DND-41 (cell line): ENCODE measurements at regions not wholly inside any gene's neighbourhood (a gene's known extent, or its start where the extent isn't known, plus 50 kb on each side); places are given as distances from the start of the nearest gene placed in this dataset.

Experiments
- ATAC-seq: fragments of 200-7000 bp; cut with Tn5 transposase; 3 replicates; pipeline ENCODE4 v1.9.1; 2021; ENCODE audit warnings: low read depth; ENCODE audit not compliant: insufficient read depth
- DNase-seq: peaks from one replicate; pipeline ENCODE4 v3.0.0-alpha.2; 2020
- H2AFZ ChIP-seq: 2 replicates; pipeline ENCODE4 v1.6.0; 2012; ENCODE audit warnings: low read depth, low read length
- H3K27ac ChIP-seq: 2 replicates; pipeline ENCODE4 v1.5.1; 2012; ENCODE audit warnings: low read length, inconsistent platforms
- H3K27me3 ChIP-seq: fragments of 200-600 bp; sonication (generic); 2 replicates; pipeline ENCODE4 v1.6.0; 2012; ENCODE audit warnings: low read length, mild to moderate bottlenecking, inconsistent platforms; ENCODE audit not compliant: insufficient read depth, poor library complexity
- H3K36me3 ChIP-seq: 2 replicates; pipeline ENCODE4 v1.5.1; 2012; ENCODE audit warnings: low read length, inconsistent platforms; ENCODE audit not compliant: insufficient read depth
- H3K4me1 ChIP-seq: 2 replicates; pipeline ENCODE4 v1.5.1; 2012; ENCODE audit warnings: mild to moderate bottlenecking, low read length; ENCODE audit not compliant: insufficient read depth
- H3K4me2 ChIP-seq: 2 replicates; pipeline ENCODE4 v1.6.0; 2012; ENCODE audit warnings: mild to moderate bottlenecking, moderate library complexity, low read length, inconsistent platforms; ENCODE audit not compliant: insufficient read depth
- H3K4me3 ChIP-seq, 2 experiments: fragments of 200-600 bp in 1 of 2; shearing (Covaris generic) in 1 of 2; 2 replicates each; pipeline ENCODE4 v1.5.1; 2012 to 2016; ENCODE audit warnings: inconsistent platforms in 2 of 2, low read length in 2 of 2, mild to moderate bottlenecking in 2 of 2, low read depth in 1 of 2, moderate library complexity in 1 of 2
- H3K79me2 ChIP-seq: 2 replicates; pipeline ENCODE4 v1.6.0; 2012; ENCODE audit warnings: low read length, inconsistent platforms; ENCODE audit not compliant: insufficient read depth
- H3K9ac ChIP-seq: 2 replicates; pipeline ENCODE4 v1.6.0; 2012; ENCODE audit warnings: low read depth, mild to moderate bottlenecking, inconsistent platforms, low read length, moderate library complexity
- H3K9me3 ChIP-seq: 2 replicates; pipeline ENCODE4 v1.5.1; 2012; ENCODE audit warnings: low read length, moderate library complexity, mild to moderate bottlenecking, inconsistent platforms; ENCODE audit not compliant: insufficient read depth, severe bottlenecking
- H4K20me1 ChIP-seq: 2 replicates; pipeline ENCODE4 v1.6.0; 2012; ENCODE audit warnings: low read length; ENCODE audit not compliant: insufficient read depth
- EZH2 ChIP-seq: IDR thresholded peaks from 3 replicates; pipeline ENCODE4 v1.6.1; 2012; ENCODE audit warnings: borderline replicate concordance, low read depth, mild to moderate bottlenecking, moderate library complexity, low read length, inconsistent platforms; ENCODE audit not compliant: severe bottlenecking
- TF ChIP-seq, protein P1 (sequence below): IDR thresholded peaks from 2 replicates; pipeline ENCODE4 v1.5.1; 2012; ENCODE audit warnings: borderline replicate concordance, low read length, moderate library complexity, mild to moderate bottlenecking; ENCODE audit not compliant: poor library complexity, severe bottlenecking; ENCODE audit errors: extremely low read depth

DNA sequence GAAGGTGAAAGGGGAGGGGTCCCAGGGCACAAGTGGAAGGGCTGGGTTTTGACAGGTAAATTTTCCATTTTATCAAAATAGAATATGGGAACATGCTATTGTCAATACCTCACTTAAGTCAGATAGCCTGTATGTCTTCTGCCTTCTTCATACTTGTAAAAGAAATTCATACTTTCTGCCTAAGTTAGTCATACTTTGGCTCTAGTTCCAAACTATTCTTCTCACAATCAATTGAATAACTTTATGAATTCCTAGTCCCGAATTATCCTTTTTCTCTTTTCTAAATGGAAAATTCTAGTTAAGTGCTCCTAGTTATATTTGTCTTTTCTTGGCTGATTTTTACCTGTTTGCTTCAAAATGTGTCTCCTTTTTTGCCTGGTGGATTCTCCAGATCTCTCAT is 271.4 kb downstream of the CSNK1G3 start:
- no peak for TF ChIP-seq EZH2
- TF ChIP-seq, protein P1, sequence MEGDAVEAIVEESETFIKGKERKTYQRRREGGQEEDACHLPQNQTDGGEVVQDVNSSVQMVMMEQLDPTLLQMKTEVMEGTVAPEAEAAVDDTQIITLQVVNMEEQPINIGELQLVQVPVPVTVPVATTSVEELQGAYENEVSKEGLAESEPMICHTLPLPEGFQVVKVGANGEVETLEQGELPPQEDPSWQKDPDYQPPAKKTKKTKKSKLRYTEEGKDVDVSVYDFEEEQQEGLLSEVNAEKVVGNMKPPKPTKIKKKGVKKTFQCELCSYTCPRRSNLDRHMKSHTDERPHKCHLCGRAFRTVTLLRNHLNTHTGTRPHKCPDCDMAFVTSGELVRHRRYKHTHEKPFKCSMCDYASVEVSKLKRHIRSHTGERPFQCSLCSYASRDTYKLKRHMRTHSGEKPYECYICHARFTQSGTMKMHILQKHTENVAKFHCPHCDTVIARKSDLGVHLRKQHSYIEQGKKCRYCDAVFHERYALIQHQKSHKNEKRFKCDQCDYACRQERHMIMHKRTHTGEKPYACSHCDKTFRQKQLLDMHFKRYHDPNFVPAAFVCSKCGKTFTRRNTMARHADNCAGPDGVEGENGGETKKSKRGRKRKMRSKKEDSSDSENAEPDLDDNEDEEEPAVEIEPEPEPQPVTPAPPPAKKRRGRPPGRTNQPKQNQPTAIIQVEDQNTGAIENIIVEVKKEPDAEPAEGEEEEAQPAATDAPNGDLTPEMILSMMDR, result no peak
- Histone ChIP-seq H4K20me1 (no peaks in the 10 kb centered on the region), H3K9me3 (peaks cover 5% of the 10 kb centered on the region), H3K27ac (no peak overlapping the region), H3K4me1 (no peaks in the 10 kb centered on the region), H3K4me3 (no peak overlapping the region), H3K4me2 (no peak overlapping the region), H3K9ac (no peak overlapping the region), H3K36me3 (no peaks in the 10 kb centered on the region), H2AFZ (no peak overlapping the region), H3K79me2 (no peaks in the 10 kb centered on the region), H3K27me3 (no peaks in the 10 kb centered on the region)
- no peak for ATAC-seq
- no peak for DNase-seq

DNA sequence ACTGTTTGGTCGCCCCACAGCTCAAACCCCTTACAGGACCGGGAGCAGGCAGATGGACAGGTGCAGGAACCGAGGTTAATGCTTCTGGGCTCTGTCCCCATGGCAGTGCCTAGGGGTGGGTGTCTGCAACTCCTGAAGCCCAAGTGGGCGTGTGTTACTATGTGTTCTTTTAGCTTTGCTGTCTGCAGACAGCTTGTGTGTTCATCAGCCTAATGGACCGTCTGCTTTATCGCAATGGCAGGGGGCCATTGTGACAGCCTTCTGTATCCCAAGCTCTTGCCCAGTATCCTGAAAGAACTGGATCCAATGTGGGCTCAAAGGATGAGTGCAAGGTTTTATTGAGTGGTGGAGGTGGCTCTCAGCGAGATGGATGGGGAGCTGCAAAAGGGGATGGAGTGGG is 266.7 kb downstream of the CSNK1G3 start:
- Histone ChIP-seq H3K27me3 (no peaks in the 10 kb centered on the region), H2AFZ (no peak overlapping the region; the same call in 1 of the 2 replicates), H3K9ac (no peak overlapping the region), H3K27ac (no peak overlapping the region), H4K20me1 (no peaks in the 10 kb centered on the region), H3K36me3 (no peaks in the 10 kb centered on the region), H3K4me1 (no peaks in the 10 kb centered on the region), H3K9me3 (peaks cover 5% of the 10 kb centered on the region), H3K4me3 (no peak overlapping the region), H3K4me2 (no peak overlapping the region), H3K79me2 (no peaks in the 10 kb centered on the region)
- TF ChIP-seq, protein P1, result no peak
- no peak for TF ChIP-seq EZH2
- ATAC-seq (no peak), DNase-seq (no peak)

DNA sequence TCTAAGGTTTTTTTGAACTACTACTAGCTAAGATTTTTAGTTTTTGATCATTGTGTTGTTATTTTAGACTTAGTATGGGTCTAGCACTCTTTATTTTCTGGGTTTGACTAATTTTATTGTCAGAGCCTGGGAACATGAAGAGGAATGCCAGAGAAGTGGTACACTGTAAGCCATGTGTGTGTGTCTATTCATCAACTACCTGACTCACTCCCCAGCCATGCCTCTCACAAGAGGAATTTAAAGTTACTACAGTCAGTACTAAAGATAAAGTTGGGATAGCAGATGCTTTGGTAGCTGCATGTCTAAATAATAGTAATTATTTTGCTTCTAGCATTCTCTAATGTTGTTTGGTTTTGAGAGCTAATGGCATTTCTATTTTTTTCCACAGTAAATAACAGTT is 264.8 kb downstream of the CSNK1G3 start:
- no peak overlapping the region for H3K4me3 ChIP-seq
- DNase-seq (no peak), ATAC-seq (no peak)
- H3K36me3 ChIP-seq, result no peaks in the 10 kb centered on the region
- no peak overlapping the region for H3K27ac ChIP-seq
- H3K27me3 ChIP-seq, result no peaks in the 10 kb centered on the region
- TF ChIP-seq EZH2, result no peak
- TF ChIP-seq, protein P1, result no peak
- H3K9me3 ChIP-seq, result peaks cover 3% of the 10 kb centered on the region
- H4K20me1 ChIP-seq, result no peaks in the 10 kb centered on the region
- no peak overlapping the region for H3K4me2 ChIP-seq
- H3K79me2 ChIP-seq, result no peaks in the 10 kb centered on the region
- no peak overlapping the region for H3K9ac ChIP-seq
- H2AFZ ChIP-seq, result no peak overlapping the region
- H3K4me1 ChIP-seq, result no peaks in the 10 kb centered on the region

DNA sequence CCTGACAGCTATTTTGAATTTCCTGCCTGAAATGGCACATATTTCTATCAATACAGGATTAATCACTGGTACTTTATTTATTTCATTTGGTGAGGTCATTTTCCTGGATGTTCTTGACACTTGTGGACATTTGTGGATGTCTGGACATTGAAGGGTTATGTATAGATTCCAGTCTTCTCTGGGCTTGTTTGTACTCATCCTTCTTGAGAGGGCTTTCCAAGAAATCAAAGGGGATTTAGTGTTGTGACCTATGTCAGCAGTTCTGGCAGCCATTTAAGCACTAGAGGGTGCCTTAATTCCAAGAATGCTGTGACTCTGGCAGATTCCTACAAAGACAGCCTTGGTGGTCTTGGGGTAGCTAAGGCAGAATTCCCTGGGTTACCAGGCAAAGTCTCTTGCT is 259.7 kb downstream of the CSNK1G3 start:
- Histone ChIP-seq H3K9me3 (peaks cover 14% of the 10 kb centered on the region), H2AFZ (no peak overlapping the region)

More for the DNA sequence above, 259.7 kb downstream of the CSNK1G3 start:
- no peaks in the 10 kb centered on the region for H4K20me1 ChIP-seq
- H3K27ac ChIP-seq, result no peak overlapping the region
- no peaks in the 10 kb centered on the region for H3K79me2 ChIP-seq
- no peaks in the 10 kb centered on the region for H3K4me1 ChIP-seq
- H3K9ac ChIP-seq, result no peak overlapping the region
- no peak overlapping the region for H3K4me3 ChIP-seq
- H3K36me3 ChIP-seq, result no peaks in the 10 kb centered on the region
- ATAC-seq (no peak), DNase-seq (no peak)
- TF ChIP-seq EZH2, result no peak
- TF ChIP-seq, protein P1, result no peak
- no peaks in the 10 kb centered on the region for H3K27me3 ChIP-seq
- H3K4me2 ChIP-seq, result no peak overlapping the region
